GM18909 (cell line): ENCODE measurements at regions not wholly inside any gene's neighbourhood (a gene's known extent, or its start where the extent isn't known, plus 50 kb on each side); places are given as distances from the start of the nearest gene placed in this dataset.
"Not testable (repeated sequence)": the region's sequence is repeated elsewhere in the genome, so short reads cannot be mapped to it uniquely, and the experiment has no call there.

Source experiments
- ATAC-seq: cut with Tn5 transposase; IDR thresholded peaks from one replicate; pipeline ENCODE4 v1.9.1; 2021; ENCODE audit warnings: mild to moderate bottlenecking; ENCODE audit not compliant: unreplicated experiment, poor library complexity

GRCh38 chr16:61460020-61460419 is 576.2 kb downstream of the CDH8 start:
- no peak for ATAC-seq

DNA sequence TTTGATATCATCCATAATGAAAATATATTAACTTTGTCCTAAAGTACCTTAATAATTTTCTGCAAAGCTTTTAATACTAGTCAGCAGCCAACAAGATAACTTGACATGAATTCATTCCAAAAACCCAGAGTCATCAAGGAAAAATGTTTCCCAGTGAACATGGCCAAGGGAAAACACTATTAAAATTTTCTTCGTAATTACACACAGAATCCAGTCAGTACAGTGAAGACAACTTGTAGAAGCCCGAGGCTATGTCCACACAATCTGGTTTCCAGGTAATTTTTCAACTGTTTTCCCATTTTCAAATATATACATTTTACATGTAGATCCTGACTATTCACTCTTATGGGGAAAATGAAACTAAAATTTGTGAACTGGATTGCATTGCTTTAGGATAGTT is 600.9 kb downstream of the CDH8 start:
- ATAC-seq: no peak

- no peak for ATAC-seq
Measured at GRCh38 chr16:61432421-61432820, 603.8 kb downstream of the CDH8 start.

GRCh38 chr16:61421111-61421510 is 615.1 kb downstream of the CDH8 start:
- ATAC-seq: no peak

DNA sequence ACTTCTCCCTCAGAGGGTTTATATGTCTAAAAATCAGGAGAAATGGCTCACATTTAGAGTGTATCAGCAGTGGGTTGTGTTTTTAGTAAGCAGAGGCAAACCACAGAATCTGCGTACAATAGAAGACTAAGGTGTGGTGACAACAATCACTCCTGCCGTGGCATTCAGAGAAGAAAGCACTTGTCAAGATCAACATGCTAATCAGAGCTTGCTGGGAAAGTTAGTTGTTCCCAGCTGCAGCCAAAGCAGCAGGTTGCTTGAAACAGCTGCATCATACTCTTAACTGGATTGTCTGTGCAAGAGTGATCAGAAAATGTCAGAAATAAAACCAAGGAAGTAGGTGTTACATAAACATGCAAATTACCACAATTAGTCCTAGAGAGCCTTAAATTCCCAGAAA is 616.4 kb downstream of the CDH8 start:
- ATAC-seq: no peak

- not testable (repeated sequence) for ATAC-seq
Measured at GRCh38 chr16:61418802-61419201, 617.4 kb downstream of the CDH8 start.

- ATAC-seq: no peak
Measured at GRCh38 chr16:61415126-61415525, 621.1 kb downstream of the CDH8 start.

GRCh38 chr16:61413021-61413420 is 623.2 kb downstream of the CDH8 start:
- ATAC-seq: no peak

GRCh38 chr16:61412562-61412961 is 623.7 kb downstream of the CDH8 start:
- ATAC-seq: no peak

GRCh38 chr16:61409604-61410003 is 626.6 kb downstream of the CDH8 start:
- no peak for ATAC-seq

DNA sequence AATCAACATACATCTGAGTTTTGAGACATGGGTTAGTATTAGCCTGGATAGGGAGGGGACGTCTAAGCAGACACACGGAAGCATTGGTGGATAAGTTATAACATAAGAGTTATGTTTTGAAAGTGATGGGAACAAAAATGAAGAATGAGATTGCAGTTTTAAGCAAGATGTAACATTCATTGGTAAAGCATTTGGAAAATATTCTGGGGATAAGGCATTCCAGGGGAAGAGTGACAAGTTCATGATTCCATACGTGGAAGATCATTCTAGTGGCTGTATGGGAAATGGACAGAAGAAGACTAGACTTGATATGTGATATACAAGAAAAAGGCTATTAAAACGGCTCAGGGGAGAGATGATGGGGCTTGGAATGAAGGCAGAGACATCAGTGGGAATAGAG is 632.9 kb downstream of the CDH8 start:
- ATAC-seq: no peak

GRCh38 chr16:61391896-61392295 is 644.3 kb downstream of the CDH8 start:
- no peak for ATAC-seq

GRCh38 chr16:61390965-61391637 is 645.1 kb downstream of the CDH8 start:
- ATAC-seq: no peak

- ATAC-seq: no peak
Measured at GRCh38 chr16:61385392-61386071, 650.7 kb downstream of the CDH8 start.

DNA sequence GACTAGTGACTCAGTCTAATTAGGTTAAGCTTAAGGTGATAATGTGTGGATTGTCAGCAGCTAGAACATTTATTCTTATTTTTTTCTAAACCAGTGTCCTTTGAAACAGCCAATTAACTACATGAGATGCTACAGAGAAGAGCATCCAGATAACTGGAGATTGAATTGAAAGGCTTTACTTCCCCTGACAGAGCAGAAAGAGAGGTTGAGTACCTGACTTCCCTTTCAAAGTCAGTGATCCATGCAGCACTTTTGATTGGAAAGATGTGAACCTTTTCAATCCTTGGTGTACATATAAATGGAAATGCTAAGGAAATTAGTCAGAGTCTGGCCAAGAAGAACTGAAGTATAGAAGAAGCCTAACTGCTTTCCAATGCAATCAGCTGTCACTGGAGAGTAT is 653.8 kb downstream of the CDH8 start:
- no peak for ATAC-seq

GRCh38 chr16:61379311-61379710 is 656.9 kb downstream of the CDH8 start:
- ATAC-seq: no peak

DNA sequence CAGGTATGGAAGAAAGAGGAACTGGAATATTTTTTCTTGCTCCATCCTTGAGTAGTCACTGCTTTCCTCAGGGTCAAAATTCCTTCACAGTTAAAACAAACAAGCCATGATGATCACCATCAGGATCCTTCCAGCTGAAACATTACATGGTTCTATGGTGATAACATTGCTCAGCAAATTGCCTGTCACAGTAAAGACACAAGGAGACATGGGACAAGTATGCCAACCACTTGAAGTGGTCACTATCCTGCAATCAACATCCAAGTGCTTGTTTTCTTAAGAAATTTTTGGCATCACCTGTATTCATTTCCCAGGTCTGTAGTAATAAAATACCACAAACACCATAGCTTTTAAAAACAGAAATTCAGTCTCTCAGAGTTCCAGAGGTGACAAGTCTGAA is 662.2 kb downstream of the CDH8 start:
- ATAC-seq: no peak

GRCh38 chr16:61371881-61372280 is 664.4 kb downstream of the CDH8 start:
- no peak for ATAC-seq

DNA sequence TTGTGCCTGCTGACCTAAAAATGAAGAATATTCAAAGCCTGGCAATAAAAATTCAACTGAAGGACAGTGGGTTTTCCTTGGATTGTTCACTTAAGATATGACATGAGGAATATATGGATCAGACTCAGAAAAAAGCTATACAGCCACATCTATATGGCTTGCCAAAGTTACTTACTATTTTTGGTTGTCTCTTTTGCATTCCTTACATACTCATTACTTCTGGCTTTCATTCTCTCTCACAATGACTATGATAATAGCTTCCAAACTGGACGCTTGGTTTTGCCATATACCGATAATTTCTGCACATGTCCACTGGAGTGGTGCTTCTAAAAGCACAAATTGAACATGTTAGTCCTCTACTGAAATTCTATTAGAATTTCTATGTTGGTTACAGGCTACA is 664.9 kb downstream of the CDH8 start:
- ATAC-seq: no peak

DNA sequence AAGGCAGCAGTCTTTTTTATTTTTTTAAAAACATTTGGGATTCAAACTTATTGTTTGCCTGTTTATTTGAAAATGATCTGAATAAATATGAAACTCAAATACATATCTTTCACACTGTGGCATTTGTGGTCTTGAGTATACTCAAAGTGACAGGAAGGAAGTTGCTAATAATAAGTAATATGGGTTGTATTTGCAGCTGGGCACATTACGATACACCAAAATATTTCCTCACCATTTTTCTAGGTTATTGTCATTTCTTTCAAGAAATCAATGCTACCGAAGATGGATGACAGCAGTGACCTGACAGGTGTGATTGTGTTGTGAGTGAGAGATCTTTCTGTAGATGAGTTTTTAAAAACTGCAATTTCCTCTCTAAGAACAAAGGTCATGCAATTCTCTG is 665.7 kb downstream of the CDH8 start:
- no peak for ATAC-seq

- ATAC-seq: no peak
Measured at GRCh38 chr16:61366006-61366405, 670.2 kb downstream of the CDH8 start.

DNA sequence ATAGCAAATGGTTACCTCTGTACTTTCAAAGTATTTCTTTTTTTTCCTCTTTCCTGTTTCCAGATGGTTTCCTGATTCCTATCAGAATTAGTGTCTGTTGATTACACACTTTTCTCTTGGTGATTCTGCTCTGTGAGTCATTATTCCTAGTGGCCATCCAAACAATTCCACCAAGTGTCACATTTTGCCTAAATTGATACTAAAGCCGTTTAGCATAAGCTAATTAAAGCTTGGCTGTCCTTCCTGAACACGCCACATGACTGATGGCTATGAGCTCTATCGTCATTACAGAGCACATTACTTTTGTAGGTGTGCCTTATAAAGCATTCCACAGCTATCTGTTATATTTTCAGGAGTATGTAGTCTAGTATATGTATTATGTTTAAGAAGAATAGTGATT is 671.2 kb downstream of the CDH8 start:
- no peak for ATAC-seq
